GM12878 (cell line): ENCODE measurements at regions not wholly inside any gene's neighbourhood (a gene's known extent, or its start where the extent isn't known, plus 50 kb on each side); places are given as distances from the start of the nearest gene placed in this dataset.

ENCODE experiments used
- BCLAF1 ChIP-seq: fragments of 450-650 bp; IDR thresholded peaks from 2 replicates; pipeline ENCODE4 v1.6.1; 2017; ENCODE audit warnings: antibody characterized with exemption, mild to moderate bottlenecking, moderate library complexity
- CHD2 ChIP-seq: IDR thresholded peaks from 2 replicates; pipeline ENCODE4 v1.6.1; 2011; ENCODE audit warnings: low read depth, low read length, improper control_type of control experiment, borderline replicate concordance
- CHD4 ChIP-seq: fragments of 200-600 bp; sonication (generic); IDR thresholded peaks from 2 replicates; pipeline ENCODE4 v1.6.1; 2016; ENCODE audit warnings: mild to moderate bottlenecking
- CTCF ChIP-seq, 3 experiments: IDR thresholded peaks in 2 of 3; conservative IDR thresholded peaks in 1 of 3; 2 replicates each; pipeline ENCODE4 v1.5.1; 2011; ENCODE audit warnings: low read depth in 3 of 3, low read length in 3 of 3, mild to moderate bottlenecking in 3 of 3, control low read depth in 2 of 3, moderate library complexity in 2 of 3, inconsistent platforms in 1 of 3, mixed read lengths in 1 of 3; ENCODE audit not compliant: control insufficient read depth in 2 of 3, insufficient read depth in 1 of 3; ENCODE audit errors: extremely low read depth in 1 of 3
- EZH2 ChIP-seq: IDR thresholded peaks from 2 replicates; pipeline ENCODE4 v1.6.1; 2012; ENCODE audit warnings: low read depth, mild to moderate bottlenecking, control low read depth, inconsistent platforms, low read length, borderline replicate concordance; ENCODE audit not compliant: control insufficient read depth
- IRF5 ChIP-seq: fragments of 450-650 bp; IDR thresholded peaks from 2 replicates; pipeline ENCODE4 v1.6.1; 2017; ENCODE audit warnings: borderline replicate concordance
- JUNB ChIP-seq: IDR thresholded peaks from 2 replicates; pipeline ENCODE4 v1.6.1; 2016; ENCODE audit warnings: antibody characterized with exemption, mild to moderate bottlenecking
- MAX ChIP-seq: IDR thresholded peaks from 2 replicates; pipeline ENCODE4 v1.6.1; 2012; ENCODE audit warnings: low read depth, low read length, improper control_type of control experiment
- NFYA ChIP-seq: IDR thresholded peaks from 2 replicates; pipeline ENCODE4 v1.6.1; 2011; ENCODE audit warnings: low read depth, mild to moderate bottlenecking, low read length, improper control_type of control experiment, borderline replicate concordance
- POLR2A ChIP-seq: IDR thresholded peaks from 2 replicates; pipeline ENCODE4 v1.6.1; 2011; ENCODE audit warnings: low read depth, mild to moderate bottlenecking, low read length
- RAD21 ChIP-seq: IDR thresholded peaks from 2 replicates; pipeline ENCODE4 v1.6.1; 2011; ENCODE audit warnings: mild to moderate bottlenecking, low read depth, low read length, moderate library complexity; ENCODE audit not compliant: insufficient read depth
- RFX5 ChIP-seq: IDR thresholded peaks from 2 replicates; pipeline ENCODE4 v1.6.1; 2011; ENCODE audit warnings: low read depth, low read length, improper control_type of control experiment
- SMARCA5 ChIP-seq: fragments of 450-650 bp; IDR thresholded peaks from 2 replicates; pipeline ENCODE4 v1.6.1; 2017; ENCODE audit warnings: mild to moderate bottlenecking
- SMC3 ChIP-seq: IDR thresholded peaks from 2 replicates; pipeline ENCODE4 v1.6.1; 2011; ENCODE audit warnings: low read length, improper control_type of control experiment, borderline replicate concordance

- TF ChIP-seq NFYA, result no peak
- TF ChIP-seq CTCF (IDR thresholded peaks at IDR 0.05 in 2 of 3, conservative IDR thresholded peaks at IDR 0.05 in 1 of 3; ENCODE audit: control insufficient read depth in 2 of 3, extremely low read depth in 1 of 3, insufficient read depth in 1 of 3, low read depth in 3 of 3, low read length in 3 of 3), result no peak
- no peak for TF ChIP-seq JUNB
- no peak for TF ChIP-seq MAX
- no peak for TF ChIP-seq IRF5
- TF ChIP-seq RAD21, result no peak
- no peak for TF ChIP-seq POLR2A
- TF ChIP-seq SMC3, result no peak
- no peak for TF ChIP-seq SMARCA5
- TF ChIP-seq CHD2, result no peak
- TF ChIP-seq RFX5, result no peak
- no peak for TF ChIP-seq BCLAF1
- no peak for TF ChIP-seq EZH2
- no peak for TF ChIP-seq CHD4
Observed at GRCh38 chr7:10429031-10429430, 544.6 kb upstream of the PHF14 start.
